Activated CD4-positive, CD25-positive, alpha-beta regulatory T cell (primary cell): ENCODE measurements at regions not wholly inside any gene's neighbourhood (a gene's known extent, or its start where the extent isn't known, plus 50 kb on each side); places are given as distances from the start of the nearest gene placed in this dataset.

Experiments
- DNase-seq, 4 experiments: peaks; one replicate each; lab custom pipeline; 2025; lab: John Stamatoyannopoulos, UW

DNA sequence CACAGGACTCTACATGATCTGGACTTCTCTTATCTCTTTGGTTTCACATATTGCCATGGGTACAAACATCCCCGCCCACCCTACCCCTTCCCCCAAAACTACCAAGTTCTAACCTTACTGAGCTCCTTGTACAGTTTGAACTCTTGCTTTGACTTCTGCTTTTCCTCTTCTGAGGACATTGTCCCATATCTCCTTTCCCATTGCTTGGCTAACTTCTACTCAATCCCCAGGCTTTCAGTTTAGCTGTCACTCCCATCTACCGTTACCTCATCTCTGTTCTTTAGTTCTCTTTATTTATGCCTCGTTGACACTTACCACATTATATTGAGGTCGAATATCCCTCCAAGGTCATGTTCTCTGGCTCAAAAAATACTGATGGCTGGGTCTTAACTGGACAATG lies 393.5 kb upstream of the CADM1 start:
- DNase-seq = no peak

DNA sequence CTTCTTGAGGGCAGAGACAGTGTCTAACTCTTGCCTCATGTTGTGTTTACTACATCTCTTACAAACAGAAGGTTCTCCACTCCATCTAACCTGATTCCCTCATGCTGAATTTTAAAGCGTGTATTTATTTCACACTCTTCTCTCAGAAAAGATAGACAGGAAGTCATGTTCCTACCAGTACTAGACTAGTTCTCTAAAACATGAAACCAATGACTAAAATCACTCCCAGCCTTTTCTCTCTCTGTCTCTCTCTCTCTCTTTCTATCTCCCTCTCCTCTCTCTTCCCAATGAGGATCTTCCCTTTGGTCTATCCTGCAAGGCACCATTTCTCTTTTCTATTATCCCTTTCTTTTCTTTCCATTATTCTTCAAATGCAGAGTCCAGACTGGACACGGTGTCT lies 391.9 kb upstream of the CADM1 start:
- no peak for DNase-seq

DNA sequence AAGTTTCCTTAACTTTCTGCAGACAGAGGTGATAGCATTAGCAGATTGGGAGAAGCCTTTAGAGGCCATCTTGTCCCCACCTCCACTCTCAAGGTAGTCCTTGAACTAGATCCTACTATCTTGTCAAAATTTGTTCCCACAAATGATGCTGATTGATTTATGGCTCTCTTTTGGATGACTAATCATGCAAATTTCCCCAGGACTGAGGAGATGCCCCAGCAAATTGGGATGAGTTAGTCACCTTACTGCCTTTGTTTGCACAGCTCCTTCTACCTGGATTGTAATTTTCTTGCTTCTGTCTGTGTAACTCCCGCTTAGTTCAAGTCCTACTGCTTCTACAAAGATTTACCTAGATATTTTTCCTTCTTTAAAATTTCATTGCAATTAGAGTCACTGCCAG lies 391.4 kb upstream of the CADM1 start:
- no peak for DNase-seq

- DNase-seq = no peak
These were observed 390.0 kb upstream of the CADM1 start for GRCh38 chr11:115894176-115894575.

DNA sequence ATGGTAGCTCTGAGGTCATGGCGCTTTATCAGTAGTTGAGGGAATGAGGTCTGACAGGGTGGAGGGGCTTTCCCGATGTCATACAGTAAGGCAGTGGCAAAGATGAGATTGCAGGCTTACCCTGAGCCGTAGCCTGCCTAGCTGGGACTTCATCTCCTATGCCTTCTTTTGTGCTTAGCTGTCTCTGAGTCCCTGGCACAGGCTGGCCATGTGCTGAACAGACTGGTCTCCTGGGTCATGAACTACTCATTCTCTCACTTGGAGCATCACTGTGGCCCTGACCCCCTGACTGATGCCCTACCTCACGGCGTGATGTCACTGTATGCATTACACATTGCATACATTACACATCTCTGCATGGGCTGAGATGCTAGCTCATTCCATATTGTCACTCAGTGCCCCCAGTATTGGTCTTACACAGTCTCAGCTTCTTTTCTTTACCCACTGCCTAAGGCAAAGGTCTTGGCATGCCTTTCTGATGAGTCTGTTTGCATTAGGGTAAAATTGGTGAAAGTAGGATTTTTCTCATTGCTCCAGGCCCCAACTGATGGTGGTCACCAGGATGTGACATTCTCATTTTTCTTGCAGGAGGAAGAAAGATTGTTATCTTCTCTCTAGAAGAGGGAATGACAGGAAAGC lies 389.4 kb upstream of the CADM1 start:
- no peak for DNase-seq

GRCh38 chr11:115892016-115892415 lies 387.8 kb upstream of the CADM1 start:
- DNase-seq = no peak

- DNase-seq = no peak
These were observed 387.4 kb upstream of the CADM1 start for GRCh38 chr11:115891581-115891980.

DNA sequence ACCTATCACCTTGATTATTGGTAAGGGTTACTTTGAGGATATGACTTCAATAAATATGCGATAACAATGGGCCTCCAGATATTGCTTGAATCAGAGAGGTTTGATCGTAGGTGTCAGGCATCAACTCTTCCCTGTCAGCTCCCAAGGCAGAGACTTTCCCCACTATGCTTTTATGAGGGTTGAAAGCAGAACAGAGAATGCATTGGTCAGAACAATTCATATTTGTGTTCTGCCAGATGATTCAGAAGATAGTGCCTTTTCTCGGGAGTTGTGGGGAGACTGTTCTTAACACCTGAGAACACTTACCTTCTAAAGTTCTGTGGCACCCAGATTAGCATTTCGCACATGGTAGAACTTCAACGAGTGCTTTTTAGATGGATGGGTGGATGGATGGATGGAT lies 386.3 kb upstream of the CADM1 start:
- no peak for DNase-seq

GRCh38 chr11:115889712-115890111 lies 385.5 kb upstream of the CADM1 start:
- no peak for DNase-seq

DNA sequence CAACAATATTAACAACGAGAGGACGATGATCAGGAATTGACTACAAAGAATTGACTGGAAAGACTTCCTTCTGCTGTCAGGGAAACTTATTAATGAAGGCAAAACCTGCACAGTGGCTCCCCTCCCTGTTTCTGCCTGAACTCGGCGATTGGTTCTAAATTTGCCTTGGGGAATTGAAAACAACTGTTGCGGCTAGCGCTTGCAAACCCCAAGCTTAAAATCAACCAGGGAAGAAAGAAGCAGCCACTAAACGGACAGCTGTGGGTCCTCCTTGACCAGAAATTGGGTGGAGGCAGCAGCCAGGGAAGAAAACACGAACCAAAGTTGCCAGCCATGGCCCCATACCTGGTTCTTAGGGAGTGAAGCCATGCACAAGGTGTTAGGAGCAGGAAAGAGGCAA lies 383.5 kb upstream of the CADM1 start:
- no peak for DNase-seq

- DNase-seq = no peak
These were observed 383.1 kb upstream of the CADM1 start for GRCh38 chr11:115887316-115887715.

- no peak for DNase-seq
These were observed 382.2 kb upstream of the CADM1 start for GRCh38 chr11:115886422-115886733.

DNA sequence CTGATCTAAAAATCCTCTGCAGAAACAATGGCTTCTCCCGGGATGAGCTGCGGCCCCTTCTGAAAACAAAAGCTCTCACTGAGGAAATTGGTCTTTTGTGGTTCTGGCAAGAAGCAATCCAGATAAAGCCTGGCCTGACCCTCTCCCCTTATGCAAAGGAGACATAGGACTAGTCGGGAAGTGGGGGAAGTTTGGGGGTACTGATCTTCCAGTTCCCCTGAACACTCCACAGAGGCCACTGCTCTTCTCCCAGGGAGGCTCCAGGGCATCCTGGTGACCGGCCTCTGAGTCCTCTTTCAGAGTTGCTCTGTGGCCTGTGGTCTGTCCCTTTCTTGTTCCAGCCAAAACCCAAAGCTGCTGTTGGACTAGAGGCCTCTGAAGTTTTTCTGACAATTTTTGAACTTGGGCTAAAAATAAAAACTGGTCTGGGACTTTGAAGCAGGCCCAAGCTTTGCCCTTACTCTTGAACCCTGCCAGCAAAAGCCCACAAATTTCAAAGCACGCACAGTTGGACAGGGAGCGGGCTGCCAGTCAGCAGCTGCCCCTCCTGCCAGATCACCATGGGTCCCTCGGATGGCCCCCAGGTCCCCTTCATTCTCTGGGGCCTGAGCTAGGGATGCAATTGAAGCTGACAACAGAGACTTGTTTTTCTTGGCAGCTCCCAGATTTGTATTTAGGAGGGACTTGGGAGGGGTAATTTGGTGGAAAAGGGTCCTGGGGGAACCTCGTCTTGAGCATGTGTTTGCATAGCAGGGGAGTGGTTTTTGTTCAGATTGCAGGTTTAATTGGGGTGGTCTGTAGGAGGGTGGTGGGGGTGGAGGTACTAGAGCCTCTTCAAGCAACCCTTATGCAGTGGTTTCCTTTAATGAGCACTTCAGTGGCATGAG lies 381.6 kb upstream of the CADM1 start:
- no peak for DNase-seq

GRCh38 chr11:115884800-115885534 lies 380.8 kb upstream of the CADM1 start:
- no peak for DNase-seq

- DNase-seq = no peak
These were observed 370.6 kb upstream of the CADM1 start for GRCh38 chr11:115874843-115875242.

GRCh38 chr11:115873813-115874212 lies 369.6 kb upstream of the CADM1 start:
- DNase-seq = no peak

- DNase-seq = no peak
These were observed 368.2 kb upstream of the CADM1 start for GRCh38 chr11:115872416-115872815.

GRCh38 chr11:115871161-115871760 lies 367.0 kb upstream of the CADM1 start:
- no peak for DNase-seq

DNA sequence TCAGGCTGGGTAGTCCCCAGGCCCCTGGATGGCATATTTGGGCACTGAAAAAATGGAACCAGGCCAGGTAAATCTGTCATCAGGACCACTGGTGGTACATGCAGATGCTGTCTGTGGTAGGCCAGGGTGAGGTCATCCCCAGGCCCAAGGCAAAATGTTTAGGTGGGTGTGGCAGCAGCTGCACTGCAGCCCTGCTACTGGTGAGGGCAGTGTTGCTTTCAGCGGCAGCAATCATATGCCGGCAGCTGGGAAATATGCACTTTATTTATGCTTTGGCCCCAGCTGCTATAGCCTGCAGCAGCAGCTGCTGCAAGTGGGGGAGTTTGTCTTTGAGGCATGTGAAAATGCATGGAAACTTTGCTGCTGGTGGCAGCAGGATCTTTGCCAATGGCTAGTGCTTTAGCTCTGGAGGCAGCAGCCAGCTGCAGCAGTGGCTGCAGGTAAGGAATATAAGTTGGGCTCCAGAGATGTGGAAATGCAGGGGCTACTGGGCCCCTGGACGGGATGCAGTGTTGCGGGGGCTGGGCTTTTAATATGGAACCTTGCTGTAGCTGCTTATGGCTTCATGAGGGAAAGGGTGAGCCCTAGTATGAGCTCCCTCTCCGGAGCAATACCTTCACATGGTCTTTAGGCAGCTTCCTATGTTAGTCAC lies 365.7 kb upstream of the CADM1 start:
- no peak for DNase-seq

- no peak for DNase-seq
These were observed 364.9 kb upstream of the CADM1 start for GRCh38 chr11:115869131-115869530.

GRCh38 chr11:115860246-115860645 lies 356.0 kb upstream of the CADM1 start:
- no peak for DNase-seq

GRCh38 chr11:115848611-115849010 lies 344.4 kb upstream of the CADM1 start:
- DNase-seq = no peak
